Neuronal stem cell (in vitro differentiated cells): ENCODE measurements at regions not wholly inside any gene's neighbourhood (a gene's known extent, or its start where the extent isn't known, plus 50 kb on each side); places are given as distances from the start of the nearest gene placed in this dataset.

Source experiments
- DNase-seq: peaks from one replicate; pipeline ENCODE4 v3.0.0-alpha.2; 2013; ENCODE audit warnings: low spot score
- H2AFZ ChIP-seq: one replicate; pipeline ENCODE4 v1.6.1; 2013; ENCODE audit warnings: mild to moderate bottlenecking, low read length, inconsistent platforms
- H2AK5ac ChIP-seq: 2 replicates; pipeline ENCODE4 v1.6.1; 2013; ENCODE audit warnings: low read depth, mild to moderate bottlenecking, inconsistent platforms, low read length, moderate library complexity, mixed read lengths
- H2BK120ac ChIP-seq: 2 replicates; pipeline ENCODE4 v1.6.1; 2013; ENCODE audit warnings: low read depth, mild to moderate bottlenecking, inconsistent platforms, low read length, moderate library complexity, mixed read lengths
- H2BK12ac ChIP-seq: one replicate; pipeline ENCODE4 v1.6.1; 2013; ENCODE audit warnings: low read length, inconsistent platforms
- H2BK15ac ChIP-seq: 2 replicates; pipeline ENCODE4 v1.6.1; 2013; ENCODE audit warnings: mild to moderate bottlenecking, low read length, inconsistent platforms, mixed read lengths
- H2BK5ac ChIP-seq: one replicate; pipeline ENCODE4 v1.6.1; 2013; ENCODE audit warnings: inconsistent platforms, mild to moderate bottlenecking, low read length, moderate library complexity
- H3K14ac ChIP-seq: one replicate; pipeline ENCODE4 v1.6.1; 2013; ENCODE audit warnings: low read length, inconsistent platforms
- H3K18ac ChIP-seq: 2 replicates; pipeline ENCODE4 v1.6.1; 2013; ENCODE audit warnings: low read length, inconsistent platforms
- H3K23ac ChIP-seq: 2 replicates; pipeline ENCODE4 v1.6.1; 2013; ENCODE audit warnings: low read depth, mild to moderate bottlenecking, mixed read lengths, low read length, inconsistent platforms; ENCODE audit not compliant: poor library complexity
- H3K27ac ChIP-seq: replicated peaks from 3 replicates; pipeline ENCODE4 v1.5.1; 2013; ENCODE audit warnings: low read length, inconsistent platforms
- H3K27me3 ChIP-seq, 3 experiments: 2 replicates each; pipeline ENCODE4 v1.6.1; 2013; ENCODE audit warnings: low read length in 3 of 3, mild to moderate bottlenecking in 2 of 3, inconsistent platforms in 1 of 3, low read depth in 1 of 3, mixed read lengths in 1 of 3, moderate library complexity in 1 of 3; ENCODE audit not compliant: control insufficient read depth in 3 of 3, insufficient read depth in 3 of 3
- H3K36me3 ChIP-seq, 2 donors: replicated peaks in 1 of 2; 2 replicates each; pipeline ENCODE4 v1.6.1; 2013; ENCODE audit warnings: low read length in 2 of 2; ENCODE audit not compliant: control insufficient read depth in 2 of 2, insufficient read depth in 2 of 2
- H3K4ac ChIP-seq: 2 replicates; pipeline ENCODE4 v1.6.1; 2013; ENCODE audit warnings: inconsistent platforms, mild to moderate bottlenecking, low read length, moderate library complexity
- H3K4me1 ChIP-seq, 2 donors: 1 replicate in 1 of 2; 2 replicates in 1 of 2; pipeline ENCODE4 v1.6.1; 2013; ENCODE audit warnings: low read length in 2 of 2, low read depth in 1 of 2; ENCODE audit not compliant: control insufficient read depth in 2 of 2, insufficient read depth in 1 of 2
- H3K4me2 ChIP-seq: one replicate; pipeline ENCODE4 v1.6.1; 2013; ENCODE audit warnings: mild to moderate bottlenecking, low read length, inconsistent platforms; ENCODE audit not compliant: insufficient read depth, poor library complexity, severe bottlenecking
- H3K4me3 ChIP-seq, 2 donors: 2 replicates each; pipeline ENCODE4 v1.5.1; 2013; ENCODE audit warnings: low read length in 2 of 2, mild to moderate bottlenecking in 2 of 2, inconsistent platforms in 1 of 2, moderate library complexity in 1 of 2
- H3K79me1 ChIP-seq: one replicate; pipeline ENCODE4 v1.6.1; 2013; ENCODE audit warnings: low read depth, mild to moderate bottlenecking, inconsistent platforms, low read length, moderate library complexity
- H3K9ac ChIP-seq: one replicate; pipeline ENCODE4 v1.6.1; 2013; ENCODE audit warnings: mild to moderate bottlenecking, low read depth, low read length, inconsistent platforms; ENCODE audit not compliant: poor library complexity
- H3K9me3 ChIP-seq, 2 donors: replicated peaks in 1 of 2; 2 replicates each; pipeline versions ENCODE3 to v1.6.1; 2013; ENCODE audit warnings: low read length in 2 of 2, mild to moderate bottlenecking in 2 of 2, inconsistent platforms in 1 of 2, low read depth in 1 of 2, mixed read lengths in 1 of 2, moderate library complexity in 1 of 2; ENCODE audit not compliant: control insufficient read depth in 2 of 2, insufficient read depth in 1 of 2
- H4K8ac ChIP-seq: one replicate; pipeline ENCODE4 v1.6.1; 2013; ENCODE audit warnings: low read depth, mild to moderate bottlenecking, inconsistent platforms, low read length, moderate library complexity
- H4K91ac ChIP-seq: one replicate; pipeline ENCODE4 v1.6.1; 2013; ENCODE audit warnings: low read length, low read depth, mild to moderate bottlenecking, inconsistent platforms; ENCODE audit not compliant: poor library complexity
- WGBS, 2 donors: extraction: QIAGEN DNeasy Blood & Tissue Kit; methylation state at CpG; one replicate each; pipeline ENCODE4 v1.1.7; 2013; ENCODE audit warnings: missing lambda C conversion rate in 2 of 2, mixed read lengths in 1 of 2; ENCODE audit not compliant: insufficient read length in 2 of 2, insufficient replicate concordance in 1 of 2; ENCODE audit errors: extremely low coverage in 2 of 2; 5-methylcytosine and 5-hydroxymethylcytosine counted together

DNA sequence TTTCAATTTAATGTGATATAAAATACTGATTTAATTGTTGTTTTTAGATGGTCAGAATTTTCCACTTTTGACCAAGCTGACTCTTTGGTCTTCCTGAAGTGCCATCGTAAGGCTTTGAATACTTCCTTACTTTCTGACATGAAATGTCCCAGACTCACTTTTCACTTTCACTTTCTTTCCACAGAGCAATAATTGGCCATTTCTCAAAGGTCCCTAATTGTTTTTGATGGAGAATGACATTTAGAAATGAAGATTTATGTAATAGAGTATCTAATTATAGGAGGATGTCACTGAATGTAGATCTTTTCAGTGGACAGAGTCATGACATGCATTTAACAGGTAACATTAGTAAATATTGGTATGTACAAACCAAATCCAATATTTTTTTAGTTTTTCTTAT lies 1141.6 kb downstream of the KCNT2 start:
- WGBS, 2 donors: no CpG with 5 or more reads among the region's 1 CpG
- Histone ChIP-seq H3K9me3 (no peaks in the 10 kb centered on the region), H3K27me3 (no peaks in the 10 kb centered on the region), H2BK15ac (no peak overlapping the region), H3K4me2 (no peak overlapping the region), H3K18ac (no peak overlapping the region), H3K23ac (no peak overlapping the region), H4K91ac (no peak overlapping the region), H2AFZ (no peak overlapping the region), H2BK5ac (no peak overlapping the region), H2BK12ac (no peak overlapping the region), H3K4me1 (no peaks in the 10 kb centered on the region), H3K27ac (no peak overlapping the region), H3K36me3 (no peaks in the 10 kb centered on the region), H3K4me3 (no peak overlapping the region), H3K9ac (no peak overlapping the region), H4K8ac (no peak overlapping the region), H3K4ac (no peak overlapping the region), H2AK5ac (no peak overlapping the region), H3K14ac (no peak overlapping the region), H2BK120ac (no peak overlapping the region), H3K79me1 (no peaks in the 10 kb centered on the region)
- no peak for DNase-seq

DNA sequence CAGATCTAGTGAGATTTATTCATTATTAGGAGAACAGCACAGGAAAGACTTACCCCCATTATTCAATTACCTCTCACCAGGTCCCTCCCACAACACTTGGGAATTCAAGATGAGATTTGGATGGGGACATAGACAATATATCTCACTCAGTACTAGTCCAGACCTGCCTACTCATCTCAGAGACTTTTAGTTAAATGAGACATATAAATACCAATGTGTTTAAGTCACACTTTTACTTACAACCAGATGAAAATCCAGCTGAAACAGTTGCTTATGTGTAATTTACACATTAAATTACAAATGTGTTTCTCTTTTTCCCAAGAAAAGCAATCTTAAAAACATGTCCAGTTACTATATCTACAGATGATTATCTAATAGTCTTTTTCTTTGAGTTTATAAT lies 1145.6 kb downstream of the KCNT2 start:
- Histone ChIP-seq H3K18ac (no peak overlapping the region), H3K4me2 (no peak overlapping the region), H4K91ac (no peak overlapping the region), H3K36me3 (no peaks in the 10 kb centered on the region), H2BK15ac (no peak overlapping the region), H3K27me3 (no peaks in the 10 kb centered on the region), H2BK12ac (no peak overlapping the region), H3K23ac (no peak overlapping the region), H3K4me1 (no peaks in the 10 kb centered on the region), H3K9ac (no peak overlapping the region), H2AFZ (no peak overlapping the region), H3K4ac (no peak overlapping the region), H3K27ac (no peak overlapping the region), H3K79me1 (no peaks in the 10 kb centered on the region), H3K4me3 (no peak overlapping the region), H3K9me3 (no peaks in the 10 kb centered on the region), H2AK5ac (no peak overlapping the region), H2BK120ac (no peak overlapping the region), H4K8ac (no peak overlapping the region), H2BK5ac (no peak overlapping the region), H3K14ac (no peak overlapping the region)
- DNase-seq: no peak

DNA sequence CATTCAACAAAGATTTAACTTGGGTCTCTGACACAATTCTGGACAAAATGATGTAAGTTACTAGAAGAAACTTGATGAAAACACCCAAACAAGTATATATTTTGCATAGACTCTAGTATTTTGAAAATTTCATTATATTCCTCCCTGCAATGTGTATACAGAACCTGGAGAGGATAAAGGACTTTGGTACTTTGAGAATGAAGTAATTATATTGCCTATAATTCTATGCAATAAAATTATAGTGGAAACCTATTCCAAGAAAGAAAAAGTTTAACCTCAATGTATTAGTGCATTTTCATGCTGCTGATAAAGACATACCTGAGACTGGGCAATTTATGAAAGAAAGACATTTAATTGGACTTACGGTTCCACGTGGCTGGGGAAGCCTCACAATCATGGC lies 1146.1 kb downstream of the KCNT2 start:
- H3K4me3 ChIP-seq: no peak overlapping the region
- no peaks in the 10 kb centered on the region for H3K79me1 ChIP-seq
- no peak overlapping the region for H2BK12ac ChIP-seq
- H2AFZ ChIP-seq: no peak overlapping the region
- DNase-seq: no peak
- no peak overlapping the region for H3K9ac ChIP-seq
- no peaks in the 10 kb centered on the region for H3K27me3 ChIP-seq
- H2BK120ac ChIP-seq: no peak overlapping the region
- no peak overlapping the region for H4K8ac ChIP-seq
- no peak overlapping the region for H4K91ac ChIP-seq
- no peaks in the 10 kb centered on the region for H3K36me3 ChIP-seq
- no peak overlapping the region for H3K4ac ChIP-seq
- H3K4me2 ChIP-seq: no peak overlapping the region
- no peak overlapping the region for H2AK5ac ChIP-seq
- H3K14ac ChIP-seq: no peak overlapping the region
- no peak overlapping the region for H3K23ac ChIP-seq
- H3K9me3 ChIP-seq: no peaks in the 10 kb centered on the region
- no CpG with 5 or more reads among the region's 2 CpGs for WGBS, 2 donors
- no peak overlapping the region for H3K27ac ChIP-seq
- H2BK5ac ChIP-seq: no peak overlapping the region
- no peak overlapping the region for H3K18ac ChIP-seq
- no peaks in the 10 kb centered on the region for H3K4me1 ChIP-seq
- H2BK15ac ChIP-seq: no peak overlapping the region

DNA sequence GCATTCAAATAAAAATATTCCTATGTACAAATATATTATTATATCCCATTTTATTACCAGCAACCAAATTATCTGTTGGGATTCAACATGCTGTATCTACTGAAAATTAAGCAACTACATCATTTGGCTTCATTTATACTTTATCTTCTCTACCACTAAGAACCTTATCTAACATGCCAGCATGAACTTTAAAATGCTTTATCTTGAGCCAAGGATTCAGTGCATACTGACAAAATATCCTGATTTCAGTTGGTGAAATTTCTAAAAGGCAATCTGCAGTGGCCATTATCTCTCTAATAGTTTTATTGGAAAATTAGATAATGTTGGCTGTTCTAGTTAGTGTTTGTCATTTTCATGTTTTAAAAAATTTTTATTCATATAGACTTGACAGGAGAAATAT lies 1149.9 kb downstream of the KCNT2 start:
- Histone ChIP-seq H3K4me1 (no peaks in the 10 kb centered on the region), H2BK15ac (no peak overlapping the region), H4K91ac (no peak overlapping the region), H3K14ac (no peak overlapping the region), H3K36me3 (no peaks in the 10 kb centered on the region), H3K27ac (no peak overlapping the region), H3K4me2 (no peak overlapping the region), H2AK5ac (no peak overlapping the region), H2BK120ac (no peak overlapping the region), H2BK12ac (no peak overlapping the region), H2AFZ (no peak overlapping the region), H3K9ac (no peak overlapping the region), H2BK5ac (no peak overlapping the region), H3K4me3 (no peak overlapping the region), H3K27me3 (no peaks in the 10 kb centered on the region), H3K79me1 (no peaks in the 10 kb centered on the region), H4K8ac (no peak overlapping the region), H3K9me3 (no peaks in the 10 kb centered on the region), H3K18ac (no peak overlapping the region), H3K23ac (no peak overlapping the region), H3K4ac (no peak overlapping the region)
- no peak for DNase-seq
